ENCODE measurements at regions not wholly inside any gene's neighbourhood (a gene's known extent, or its start where the extent isn't known, plus 50 kb on each side); places are given as distances from the start of the nearest gene placed in this dataset.
"Not testable (repeated sequence)": the region's sequence is repeated elsewhere in the genome, so short reads cannot be mapped to it uniquely, and the experiment has no call there.

DNA sequence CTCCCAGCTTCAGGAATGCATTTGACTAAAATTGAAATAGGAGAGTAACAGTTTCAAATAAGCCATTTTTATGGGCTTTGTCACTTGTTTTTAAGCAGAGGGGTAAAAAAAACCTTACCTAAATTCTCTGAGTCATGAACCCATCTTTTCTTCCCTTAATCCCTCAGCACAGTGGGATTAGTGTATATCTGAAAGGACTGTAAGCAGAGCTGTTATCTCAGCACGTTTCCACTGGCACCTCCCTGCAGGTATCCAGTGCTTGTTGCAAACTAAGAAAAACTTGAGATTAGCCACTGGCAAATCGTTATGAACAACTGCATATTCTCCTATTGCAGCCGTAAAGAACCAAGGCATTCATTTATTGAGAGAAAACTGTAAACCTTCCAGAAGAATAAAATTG lies 872.7 kb downstream of the EFNA5 start:
- DNase-seq (ENCODE audit: low spot score) = no peak

- DNase-seq (ENCODE audit: low spot score) = no peak
Measured at GRCh38 chr5:106796081-106796480, 874.7 kb downstream of the EFNA5 start.

DNA sequence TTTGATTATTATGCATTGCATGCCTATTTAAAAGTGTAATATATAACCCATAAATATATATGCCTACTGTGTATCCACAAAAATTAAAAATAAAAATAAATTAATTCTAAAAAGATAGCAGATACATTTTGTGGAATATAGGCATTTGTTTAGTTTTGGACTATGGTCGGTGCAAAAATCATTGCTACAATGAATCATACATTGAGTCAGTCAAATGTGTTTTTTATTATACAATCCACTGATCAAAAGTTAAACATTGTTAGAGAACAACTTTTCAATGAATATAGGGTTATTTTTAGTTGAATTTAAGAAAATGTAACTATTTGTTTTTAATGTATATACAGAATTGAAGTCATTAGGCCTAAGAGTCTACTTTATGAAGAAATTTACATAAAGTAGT lies 885.9 kb downstream of the EFNA5 start:
- no peak for DNase-seq (ENCODE audit: low spot score)

GRCh38 chr5:106780355-106780754 lies 890.4 kb downstream of the EFNA5 start:
- no peak for DNase-seq (ENCODE audit: low spot score)

- not testable (repeated sequence) for DNase-seq (ENCODE audit: low spot score)
Measured at GRCh38 chr5:106776515-106776914, 894.2 kb downstream of the EFNA5 start.

DNA sequence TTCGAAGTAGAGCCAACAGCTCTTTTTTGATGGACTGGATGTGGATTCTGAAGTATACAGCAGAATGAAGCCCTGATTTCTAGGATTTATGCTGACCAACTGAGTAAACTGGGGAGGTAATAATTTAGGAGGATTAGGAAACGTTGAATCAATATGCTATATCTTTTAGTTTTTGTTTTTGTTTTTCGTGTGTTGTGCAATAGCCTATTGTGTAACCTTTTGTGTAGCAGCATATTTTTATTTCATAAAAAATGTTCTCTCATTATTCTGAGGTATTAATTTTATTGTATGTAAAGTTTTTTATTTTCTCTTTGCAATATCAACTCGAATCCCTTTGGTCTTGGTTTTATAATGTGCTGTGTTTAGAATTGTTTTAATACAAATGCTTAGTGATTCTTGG lies 902.3 kb downstream of the EFNA5 start:
- DNase-seq (ENCODE audit: low spot score) = no peak

DNA sequence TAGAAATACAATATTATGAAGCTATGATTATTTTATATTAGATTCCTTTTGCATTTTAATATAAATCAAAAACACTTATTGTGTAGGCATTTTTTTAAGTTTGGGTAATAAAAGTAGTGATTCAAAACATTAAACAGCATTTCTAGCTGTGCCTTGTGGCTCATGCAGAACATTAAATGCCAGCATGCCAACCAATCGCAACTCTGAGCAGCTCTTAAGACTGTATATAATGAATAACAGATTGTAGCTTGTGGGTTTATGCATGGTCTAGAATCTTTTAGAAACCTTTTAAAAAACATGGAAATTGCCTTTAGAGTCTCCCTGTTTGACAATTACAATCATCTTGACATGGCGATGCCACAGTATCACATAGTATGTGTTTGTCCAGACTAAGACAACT lies 903.8 kb downstream of the EFNA5 start:
- DNase-seq (ENCODE audit: low spot score) = no peak

DNA sequence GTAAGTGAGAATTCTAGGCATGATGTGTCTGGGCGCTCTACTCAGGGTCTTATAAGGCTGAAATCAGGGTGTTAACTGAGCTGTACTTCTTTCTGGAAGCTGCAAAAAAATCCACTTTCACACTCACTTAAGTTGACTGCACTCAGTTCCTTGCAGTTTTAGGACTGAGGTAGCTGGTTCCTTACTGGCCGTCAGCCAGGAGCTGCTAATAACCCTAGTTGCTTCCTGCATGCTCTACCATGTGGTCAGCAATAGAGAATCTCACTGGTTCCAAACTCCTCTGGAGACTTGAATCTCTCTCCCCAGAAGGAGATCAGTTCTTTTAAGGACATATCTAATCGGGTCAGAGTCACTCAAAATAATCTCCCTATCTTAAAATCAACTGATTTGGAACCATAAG lies 911.2 kb downstream of the EFNA5 start:
- no peak for DNase-seq (ENCODE audit: low spot score)

GRCh38 chr5:106759152-106759551 lies 911.6 kb downstream of the EFNA5 start:
- DNase-seq (ENCODE audit: low spot score) = no peak

DNA sequence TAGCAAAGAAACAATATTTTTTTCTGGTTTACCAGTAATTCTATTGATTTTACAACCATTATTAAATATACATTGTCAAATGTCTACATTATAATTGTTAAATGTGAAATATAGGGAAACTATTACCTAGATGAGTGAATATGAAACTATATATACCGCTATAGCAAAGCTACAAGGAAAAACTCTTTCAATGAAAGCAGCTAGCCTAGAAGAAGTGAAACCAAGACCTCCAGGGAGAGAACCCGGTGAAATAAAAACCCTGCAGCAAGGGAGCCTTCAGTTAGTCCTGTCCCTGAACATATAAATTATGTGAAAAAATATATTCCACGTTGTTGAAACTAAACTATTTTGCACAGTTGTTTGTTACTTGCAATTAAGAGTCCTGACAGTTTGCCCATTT lies 913.1 kb downstream of the EFNA5 start:
- no peak for DNase-seq (ENCODE audit: low spot score)

GRCh38 chr5:106755789-106756188 lies 914.9 kb downstream of the EFNA5 start:
- no peak for DNase-seq (ENCODE audit: low spot score)

GRCh38 chr5:106755066-106755465 lies 915.7 kb downstream of the EFNA5 start:
- no peak for DNase-seq (ENCODE audit: low spot score)

- no peak for DNase-seq (ENCODE audit: low spot score)
Measured at GRCh38 chr5:106749826-106750225, 920.9 kb downstream of the EFNA5 start.

GRCh38 chr5:106739127-106739526 lies 931.6 kb downstream of the EFNA5 start:
- no peak for DNase-seq (ENCODE audit: low spot score)

- no peak for DNase-seq (ENCODE audit: low spot score)
Measured at GRCh38 chr5:106737111-106737510, 933.6 kb downstream of the EFNA5 start.

- DNase-seq (ENCODE audit: low spot score) = no peak
Measured at GRCh38 chr5:106732624-106733023, 938.1 kb downstream of the EFNA5 start.

DNA sequence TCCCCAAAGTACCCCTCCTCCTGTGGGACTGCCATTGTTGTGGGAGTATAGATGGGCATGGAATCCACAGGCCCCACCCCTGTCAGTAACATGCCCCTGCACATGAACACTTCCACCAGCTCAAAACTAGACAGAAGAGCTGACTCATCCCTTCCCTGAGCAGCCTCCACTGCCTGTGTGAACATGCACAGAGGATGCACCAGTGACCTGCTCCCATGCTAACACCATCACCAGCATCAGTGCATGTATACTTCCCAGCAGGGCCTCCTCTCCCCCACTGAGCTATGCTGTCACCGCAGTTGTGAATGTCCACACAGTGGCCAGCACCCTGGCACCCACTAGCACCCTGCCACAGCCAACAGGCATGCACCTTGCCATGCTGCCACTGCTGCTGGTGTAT lies 939.8 kb downstream of the EFNA5 start:
- DNase-seq (ENCODE audit: low spot score) = no peak

GRCh38 chr5:106730506-106730905 lies 940.2 kb downstream of the EFNA5 start:
- no peak for DNase-seq (ENCODE audit: low spot score)

GRCh38 chr5:106728208-106728607 lies 942.5 kb downstream of the EFNA5 start:
- DNase-seq (ENCODE audit: low spot score) = no peak

DNA sequence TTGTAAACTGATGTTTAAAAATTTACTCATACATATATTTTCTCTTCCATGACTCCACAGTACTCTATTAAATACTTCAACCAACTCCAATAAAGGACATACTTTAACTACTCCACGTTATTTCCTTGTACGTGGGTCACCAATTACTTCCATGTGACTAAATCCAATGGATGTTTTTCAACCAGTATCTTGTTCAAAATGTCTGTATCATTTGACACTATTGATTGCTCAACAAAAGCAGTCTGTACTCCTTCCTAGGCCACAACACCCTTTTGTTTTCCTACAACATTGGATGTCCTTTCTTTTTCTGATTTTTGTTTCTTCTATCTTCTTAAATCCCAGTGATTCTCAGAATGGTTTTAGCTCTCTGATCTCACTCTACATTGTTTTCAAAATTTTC lies 943.7 kb downstream of the EFNA5 start:
- DNase-seq (ENCODE audit: low spot score) = no peak

DNA sequence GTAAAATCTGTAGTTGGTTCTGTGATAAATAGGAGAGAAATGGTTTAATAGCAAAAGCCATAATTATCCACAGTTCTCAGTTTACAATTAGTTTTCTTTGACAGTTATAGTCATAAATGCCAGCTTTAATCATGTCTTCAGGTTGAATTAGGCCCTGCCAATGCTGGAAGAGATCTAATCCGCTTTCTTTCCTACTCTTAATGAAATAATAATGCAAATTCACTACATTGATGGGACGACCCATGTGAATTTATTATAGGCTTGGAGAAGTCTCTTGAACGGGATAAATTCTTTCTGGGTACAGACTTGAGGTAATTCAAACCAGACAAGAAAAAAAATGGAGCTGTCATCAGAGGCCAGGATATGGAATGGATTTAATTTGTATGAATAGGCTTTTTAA lies 950.4 kb downstream of the EFNA5 start:
- DNase-seq (ENCODE audit: low spot score) = no peak

GRCh38 chr5:106699796-106700195 lies 970.9 kb downstream of the EFNA5 start:
- no peak for DNase-seq (ENCODE audit: low spot score)

DNA sequence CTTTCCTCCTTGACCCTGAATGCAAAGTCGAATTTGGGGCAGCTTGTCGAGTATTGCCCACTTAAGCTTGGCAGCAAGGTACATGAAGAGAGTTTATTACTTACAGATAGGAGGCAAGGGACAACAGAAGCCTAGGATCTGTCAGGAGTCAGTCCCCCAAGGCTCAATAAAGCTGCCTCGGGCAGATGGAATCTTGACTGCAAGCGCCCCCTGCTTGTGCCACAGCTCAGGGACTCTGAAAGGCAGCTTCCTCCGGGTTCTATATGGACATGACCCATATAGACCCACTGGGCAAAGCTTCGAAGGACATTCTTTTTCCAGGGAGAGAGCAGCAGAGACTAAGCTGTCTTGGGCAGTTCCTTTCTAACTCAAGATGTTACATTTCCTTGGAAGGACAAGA lies 971.5 kb downstream of the EFNA5 start:
- DNase-seq (ENCODE audit: low spot score) = no peak

GRCh38 chr5:106698169-106698568 lies 972.6 kb downstream of the EFNA5 start:
- no peak for DNase-seq (ENCODE audit: low spot score)

GRCh38 chr5:106691701-106692100 lies 979.0 kb downstream of the EFNA5 start:
- DNase-seq (ENCODE audit: low spot score) = no peak
